ENCODE measurements at regions not wholly inside any gene's neighbourhood (a gene's known extent, or its start where the extent isn't known, plus 50 kb on each side); places are given as distances from the start of the nearest gene placed in this dataset.

DNA sequence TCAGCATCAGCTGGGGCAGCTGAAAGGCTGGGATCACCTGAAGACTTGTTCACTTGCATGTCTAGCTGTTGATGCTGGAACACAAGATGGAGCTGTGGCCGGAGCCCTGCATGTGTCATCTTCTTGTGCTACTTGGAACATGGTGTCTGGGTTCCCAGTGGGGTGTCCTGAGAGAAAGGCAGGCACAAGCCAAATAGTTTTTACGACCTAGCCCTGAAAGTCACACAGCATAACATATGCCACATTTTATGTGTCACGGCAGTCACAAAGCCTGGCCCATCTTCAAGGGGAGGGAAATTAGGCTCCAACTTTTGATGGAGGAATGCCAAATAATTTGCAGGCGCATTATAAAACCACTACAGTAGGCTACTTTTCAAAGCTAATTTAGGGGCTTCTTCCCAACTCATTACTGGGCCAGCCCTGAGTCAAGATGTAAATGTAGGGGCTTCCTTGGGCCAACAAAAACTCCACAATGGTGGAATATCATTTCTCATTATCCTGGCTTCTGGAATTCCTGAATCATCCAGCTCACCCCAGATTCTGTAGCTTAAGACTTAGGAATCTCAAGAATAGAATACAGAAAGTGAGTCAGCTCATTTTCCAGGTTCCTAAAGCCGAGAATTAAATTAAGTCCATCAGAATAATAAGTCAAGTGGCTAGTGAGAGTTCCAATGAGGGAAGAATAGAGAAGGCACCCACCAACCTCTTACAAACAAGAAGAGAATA, 543.0 kb downstream of the TNS1 start:
- no peak for TF ChIP-seq CTCF (IDR thresholded peaks at IDR 0.05)
- TF ChIP-seq POLR2A (IDR thresholded peaks at IDR 0.05): no peak

Data from body of pancreas (tissue), 4 donors.